ENCODE measurements at regions not wholly inside any gene's neighbourhood (a gene's known extent, or its start where the extent isn't known, plus 50 kb on each side); places are given as distances from the start of the nearest gene placed in this dataset.

- TF ChIP-seq CTCF (IDR thresholded peaks at IDR 0.05; ENCODE audit: low read depth, low read length) (no peak), POLR2A (IDR thresholded peaks at IDR 0.05; ENCODE audit: extremely low read depth, insufficient read length) (no peak), MAX (IDR thresholded peaks at IDR 0.05; ENCODE audit: low read depth, low read length) (no peak)
These were observed 124.3 kb upstream of the IGF1R start for GRCh38 chr15:98523912-98524662.

Data from NB4 (cell line).